NCI-H510A (cell line): ENCODE measurements at regions not wholly inside any gene's neighbourhood (a gene's known extent, or its start where the extent isn't known, plus 50 kb on each side); places are given as distances from the start of the nearest gene placed in this dataset.

ENCODE experiments used
- DNase-seq: peaks from one replicate; lab custom pipeline; 2025; lab: John Stamatoyannopoulos, UW

DNA sequence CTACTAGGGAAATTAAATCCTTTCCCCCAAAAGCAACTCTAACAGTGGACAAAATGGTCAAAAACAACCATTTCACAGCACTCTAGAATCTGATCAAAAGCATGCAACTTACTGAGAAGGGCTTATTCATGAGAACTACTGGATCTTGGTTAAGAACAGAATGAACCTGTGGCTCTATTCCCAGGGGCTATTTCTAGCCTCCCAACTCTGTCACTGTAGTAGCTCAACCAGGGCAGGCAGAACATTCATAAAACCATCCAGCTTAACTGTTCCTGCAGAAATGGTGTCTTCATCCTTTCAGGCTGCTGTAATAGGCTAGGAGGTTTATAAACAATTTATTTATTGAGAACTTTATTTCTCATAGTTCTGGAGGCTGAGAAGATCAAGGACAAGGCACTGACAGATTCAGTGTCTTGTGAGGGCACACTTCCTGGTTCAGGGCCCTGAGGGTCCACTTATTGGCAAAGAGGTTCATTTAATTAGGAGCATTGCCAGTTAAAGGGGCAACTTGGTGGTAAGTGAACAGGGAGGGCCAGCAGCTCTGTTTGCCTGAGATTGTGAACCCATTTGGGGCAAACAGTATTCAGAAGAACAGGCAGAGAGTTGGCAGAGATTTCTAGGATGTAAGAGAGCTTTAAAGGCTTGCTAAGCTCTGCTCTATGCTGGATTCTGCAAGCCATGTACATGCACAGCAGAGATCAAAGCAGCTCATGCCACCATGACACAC is 238.5 kb upstream of the FBXL7 start:
- no peak for DNase-seq

GRCh38 chr5:15260356-15261268 is 239.4 kb upstream of the FBXL7 start:
- DNase-seq: no peak

GRCh38 chr5:15256485-15256884 is 243.5 kb upstream of the FBXL7 start:
- no peak for DNase-seq

GRCh38 chr5:15255576-15255975 is 244.4 kb upstream of the FBXL7 start:
- DNase-seq: no peak

DNA sequence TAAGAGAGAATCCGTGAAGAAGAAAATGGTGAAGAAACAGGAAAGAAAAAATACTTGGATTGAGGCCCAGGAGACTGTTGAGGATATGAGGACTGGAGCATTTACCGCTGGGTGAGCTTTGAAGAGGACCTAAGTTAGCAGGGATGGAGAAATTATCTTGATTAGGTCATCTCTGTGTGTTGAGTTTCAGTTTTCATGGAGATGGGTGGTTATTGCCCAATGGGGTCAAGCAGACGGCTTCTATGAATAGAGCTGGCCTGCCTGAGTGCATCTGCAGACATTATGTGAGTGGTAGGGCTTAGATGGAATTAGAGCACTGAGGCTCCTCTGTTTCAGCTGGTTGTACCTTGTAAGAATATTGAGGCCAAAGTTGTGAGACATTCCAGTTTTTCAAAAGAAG is 245.4 kb upstream of the FBXL7 start:
- DNase-seq: no peak

DNA sequence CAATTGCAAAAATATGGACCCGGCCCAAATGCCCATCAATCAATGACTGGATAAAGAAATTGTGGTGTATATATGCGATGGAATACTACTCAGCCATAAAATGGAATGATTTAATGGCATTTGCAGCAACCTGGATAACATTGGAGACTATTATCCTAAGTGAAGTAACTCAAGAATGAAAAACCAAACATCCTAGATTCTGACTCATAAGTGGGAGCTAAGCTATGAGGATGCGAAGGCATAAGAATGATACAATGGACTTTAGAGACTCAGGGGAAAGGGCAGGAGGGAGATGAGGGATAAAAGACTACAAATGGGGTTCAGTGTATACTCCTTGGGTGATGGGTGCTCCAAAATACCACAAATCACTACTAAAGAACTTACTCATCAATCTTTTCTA is 247.6 kb upstream of the FBXL7 start:
- no peak for DNase-seq

DNA sequence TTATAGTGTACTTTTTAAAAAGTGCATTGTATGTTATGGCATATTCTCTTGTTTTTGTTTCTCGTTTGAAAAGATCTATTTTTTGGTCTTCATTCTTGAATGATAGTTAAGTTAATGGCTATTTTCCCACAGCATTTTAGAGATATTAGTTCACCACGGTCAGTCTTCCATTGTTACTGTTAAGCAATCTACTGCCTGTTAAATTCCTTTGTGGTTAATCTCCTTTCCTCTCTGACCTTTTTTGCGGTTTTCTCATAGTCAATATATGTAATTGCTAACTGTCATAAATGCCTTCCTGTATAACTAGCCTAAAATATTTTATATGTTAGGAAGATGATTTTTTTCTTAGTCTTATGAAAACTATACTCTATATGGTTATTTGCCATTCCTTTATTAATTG is 250.8 kb upstream of the FBXL7 start:
- DNase-seq: no peak

DNA sequence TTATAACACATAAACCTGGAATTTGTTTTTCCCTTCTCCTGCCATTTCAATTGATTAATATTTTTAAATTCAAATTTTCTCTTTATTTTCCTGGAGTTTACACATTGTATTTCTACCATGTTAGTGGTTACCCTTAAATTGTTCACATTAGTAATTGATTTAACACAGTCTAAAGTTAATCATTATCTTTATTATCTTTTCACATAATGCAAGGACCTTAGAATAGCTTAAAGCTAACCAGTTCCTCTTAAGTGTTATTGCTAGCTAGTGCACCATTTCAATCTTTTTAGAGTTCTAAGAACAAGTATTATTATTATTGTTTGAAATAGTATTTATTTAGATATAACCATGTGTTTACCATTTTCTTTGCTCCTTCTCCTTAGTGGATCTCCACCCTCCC is 251.2 kb upstream of the FBXL7 start:
- no peak for DNase-seq

DNA sequence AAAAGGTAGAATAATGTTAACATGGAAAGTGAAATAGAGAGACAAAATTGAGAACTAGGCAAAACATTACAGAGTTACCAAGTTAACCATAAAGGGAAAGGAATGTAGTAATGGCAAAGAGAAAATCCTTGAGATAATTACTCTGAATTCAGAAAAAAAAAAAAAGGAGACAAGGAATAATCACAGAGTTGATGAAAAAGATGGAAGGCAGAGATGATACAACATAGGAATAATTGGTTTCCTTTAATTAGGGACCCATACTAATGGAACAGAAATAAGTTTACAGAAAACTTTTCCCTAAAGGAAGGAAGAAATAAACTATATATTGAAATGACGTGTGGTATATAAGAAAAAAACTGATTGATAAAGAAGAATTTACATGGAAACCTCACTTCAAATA is 254.1 kb upstream of the FBXL7 start:
- no peak for DNase-seq

DNA sequence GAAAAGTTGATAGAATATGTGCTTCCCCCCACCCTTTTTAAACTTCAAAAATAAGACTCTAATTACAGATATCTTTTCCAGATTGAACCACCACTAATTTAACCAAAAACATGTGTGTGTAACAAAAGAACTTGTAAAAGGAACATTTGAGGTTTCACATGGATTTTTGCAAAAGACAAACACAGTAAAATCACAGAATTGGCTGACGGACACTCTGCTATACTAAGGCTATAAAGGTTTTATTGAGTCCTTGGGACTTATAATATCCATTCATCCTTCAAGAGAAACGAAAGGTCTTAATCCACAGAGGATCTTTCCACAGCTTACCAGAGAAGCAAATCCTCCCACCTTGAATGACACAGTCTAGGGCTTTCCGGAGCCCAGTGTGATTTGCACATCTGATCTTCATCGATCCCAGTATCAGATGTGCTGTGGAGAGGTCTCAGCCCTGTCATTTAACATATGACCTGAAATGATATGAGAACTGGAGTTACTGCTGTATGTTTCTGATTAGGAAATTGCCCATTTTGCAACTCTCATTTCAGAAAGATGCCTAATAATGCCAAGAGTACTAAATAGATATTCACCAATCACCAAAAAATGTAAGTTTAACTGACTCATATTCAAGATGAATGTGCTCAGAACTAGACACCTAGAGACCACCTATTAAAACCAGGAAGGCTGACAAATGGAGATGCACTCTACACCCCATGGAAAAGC is 256.5 kb upstream of the FBXL7 start:
- DNase-seq: no peak

- DNase-seq: no peak
Measured at GRCh38 chr5:15241216-15241821, 258.7 kb upstream of the FBXL7 start.

DNA sequence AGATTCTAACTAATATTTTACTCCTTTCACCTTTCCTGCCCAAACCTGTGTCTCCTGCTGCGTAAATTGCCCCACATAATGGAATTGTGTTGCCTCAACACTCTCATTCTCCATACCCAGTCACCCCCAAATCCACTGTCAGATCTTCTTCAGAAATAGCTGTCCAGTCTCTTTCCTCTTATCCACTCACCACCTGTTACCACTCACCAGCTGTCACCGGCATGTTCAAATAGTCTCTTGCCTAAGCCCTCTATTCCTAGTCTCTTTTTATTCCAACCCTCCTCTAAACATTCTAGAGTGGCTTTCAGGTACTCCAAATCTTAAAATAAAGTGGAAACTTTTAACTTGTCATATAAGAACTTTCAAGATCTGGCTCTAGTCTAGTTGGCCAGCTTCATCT is 262.0 kb upstream of the FBXL7 start:
- no peak for DNase-seq

DNA sequence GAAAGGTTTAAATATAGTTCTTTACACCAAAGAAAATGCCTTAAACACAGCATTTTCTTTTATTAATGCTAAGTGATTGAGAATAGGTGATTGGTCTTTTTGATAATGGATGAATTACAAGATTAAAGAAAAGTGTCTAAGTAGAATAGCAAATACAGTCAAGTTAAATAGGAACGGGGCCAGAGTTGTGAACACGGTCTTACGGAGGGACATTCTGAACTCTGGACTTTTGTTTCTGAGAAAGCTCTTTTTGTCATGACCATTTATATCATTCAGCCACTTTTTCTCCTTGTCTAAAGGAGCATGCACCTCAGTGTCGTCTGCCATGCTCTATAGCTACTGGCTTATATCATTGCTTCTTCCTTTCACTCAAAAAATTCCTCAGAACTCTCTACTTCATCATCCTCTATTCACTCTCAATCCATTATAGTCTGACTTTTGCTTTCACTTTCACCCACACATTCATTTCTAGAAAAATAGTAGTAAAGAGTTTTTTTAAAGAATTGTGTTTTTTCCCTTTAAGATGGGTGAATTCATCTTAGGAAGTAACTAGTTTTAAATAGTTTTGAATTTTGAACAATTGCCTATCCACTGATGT is 263.0 kb upstream of the FBXL7 start:
- no peak for DNase-seq

DNA sequence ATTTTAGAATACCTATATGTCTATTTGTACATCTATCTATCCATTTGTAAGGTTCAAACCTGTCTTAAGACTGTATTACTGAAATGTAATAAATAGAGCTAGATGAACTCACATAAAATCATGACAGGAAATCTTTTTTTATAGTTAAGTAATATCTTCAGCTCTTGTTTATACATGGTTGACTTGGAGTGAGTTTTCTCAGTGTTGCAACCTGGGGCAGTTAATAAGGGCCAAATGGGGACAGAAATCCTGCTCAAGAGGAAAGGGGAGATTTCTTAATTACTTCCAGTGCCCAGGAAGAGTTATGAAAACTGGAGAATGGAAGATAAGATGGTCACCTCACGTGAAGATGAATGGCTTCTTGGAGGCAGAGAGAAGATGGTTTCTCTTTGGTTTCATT is 265.1 kb upstream of the FBXL7 start:
- no peak for DNase-seq

DNA sequence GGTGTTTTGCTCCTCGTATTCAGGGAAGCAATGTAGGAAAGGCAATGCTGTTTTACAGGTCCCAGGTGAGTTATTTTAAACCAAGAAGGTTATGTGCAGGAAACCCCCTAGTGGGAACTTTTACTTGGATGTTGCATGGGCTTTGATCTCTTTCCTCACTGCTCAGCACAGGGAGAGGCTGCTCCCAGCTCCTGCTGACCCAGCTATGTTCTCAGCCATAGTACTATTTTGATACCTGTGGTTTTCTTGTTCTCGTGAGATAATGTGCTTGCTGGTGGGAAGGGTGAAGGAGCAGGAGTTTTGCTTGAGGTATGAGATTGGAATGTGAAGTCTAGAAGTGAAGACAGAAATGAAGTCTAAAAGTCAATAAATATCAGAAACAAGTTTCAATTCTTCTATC is 265.6 kb upstream of the FBXL7 start:
- DNase-seq: no peak

- no peak for DNase-seq
Measured at GRCh38 chr5:15233566-15233965, 266.4 kb upstream of the FBXL7 start.

GRCh38 chr5:15222156-15222555 is 277.8 kb upstream of the FBXL7 start:
- no peak for DNase-seq

- DNase-seq: no peak
Measured at GRCh38 chr5:15220642-15221173, 279.3 kb upstream of the FBXL7 start.

DNA sequence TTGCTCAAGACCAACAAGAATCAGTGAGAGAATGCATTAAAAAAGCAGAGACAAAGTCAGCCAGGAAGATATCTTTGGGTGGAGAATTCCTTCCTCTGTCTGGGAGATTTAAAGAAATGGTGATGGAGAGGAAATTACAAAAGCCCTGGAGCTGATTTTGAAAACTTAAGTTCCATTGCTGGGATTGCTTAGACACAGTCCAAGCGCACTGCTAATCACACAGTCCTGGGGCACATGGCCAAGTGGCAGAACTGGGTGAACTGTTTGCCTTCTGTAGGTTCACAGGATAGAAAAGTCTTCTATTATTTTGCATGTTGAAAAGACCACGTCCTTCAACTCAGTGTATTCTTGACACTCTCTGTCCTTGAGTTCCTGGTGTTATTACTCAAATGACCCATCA is 284.9 kb upstream of the FBXL7 start:
- DNase-seq: no peak

- DNase-seq: no peak
Measured at GRCh38 chr5:15214010-15214409, 286.0 kb upstream of the FBXL7 start.

DNA sequence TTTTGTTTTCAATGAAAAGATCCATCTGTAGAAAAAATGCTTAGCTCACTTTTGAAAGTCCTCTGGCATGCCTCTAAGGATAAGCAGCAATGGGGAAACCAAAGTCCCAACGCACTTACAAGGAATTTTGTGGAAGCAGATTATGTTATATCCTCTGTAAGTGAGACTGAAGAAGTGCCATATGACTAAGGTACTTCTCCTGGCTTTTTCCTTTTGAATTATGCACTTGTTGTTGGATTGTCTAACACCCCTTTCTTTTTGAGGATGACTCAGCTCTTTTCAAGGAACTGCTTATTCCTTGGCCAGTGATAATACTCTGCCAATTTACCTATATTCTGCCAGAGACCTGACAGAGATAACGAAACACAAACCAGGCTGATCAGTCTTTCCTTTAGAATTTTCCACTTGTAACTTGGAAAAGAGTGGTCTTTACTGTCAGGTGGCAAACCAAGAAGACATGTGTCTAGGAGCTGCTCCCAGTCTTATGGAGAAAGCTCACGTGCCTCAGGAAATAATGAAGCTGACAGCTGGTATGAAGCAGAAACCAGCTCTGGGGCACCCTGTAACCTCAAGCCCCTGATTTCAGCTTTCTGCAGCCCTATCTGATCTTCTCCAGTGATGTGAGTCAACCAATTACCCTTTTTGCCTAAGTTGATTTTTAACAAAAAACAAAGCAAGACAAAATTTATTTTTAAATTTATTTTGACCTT is 290.8 kb upstream of the FBXL7 start:
- no peak for DNase-seq
